Mammary epithelial cell (primary cell): ENCODE measurements at regions not wholly inside any gene's neighbourhood (a gene's known extent, or its start where the extent isn't known, plus 50 kb on each side); places are given as distances from the start of the nearest gene placed in this dataset.

ENCODE experiments used
- CTCF ChIP-seq, 2 donors: IDR thresholded peaks in 1 of 2; conservative IDR thresholded peaks in 1 of 2; 2 replicates each; pipeline ENCODE4 v1.5.1; 2011 to 2012; ENCODE audit warnings: inconsistent platforms in 2 of 2, low read length in 2 of 2, mild to moderate bottlenecking in 2 of 2, control low read depth in 1 of 2, low read depth in 1 of 2; ENCODE audit not compliant: insufficient read depth in 1 of 2; ENCODE audit errors: extremely low read depth in 1 of 2
- EZH2 ChIP-seq: IDR thresholded peaks from 2 replicates; pipeline ENCODE4 v1.6.1; 2012; ENCODE audit warnings: low read length, inconsistent platforms, borderline replicate concordance

GRCh38 chr16:17769065-17769464 is 298.3 kb upstream of the XYLT1 start:
- TF ChIP-seq CTCF (conservative IDR thresholded peaks at IDR 0.05 in 1 of 2, IDR thresholded peaks at IDR 0.05 in 1 of 2; ENCODE audit: extremely low read depth in 1 of 2, insufficient read depth in 1 of 2, low read depth in 1 of 2, low read length in 2 of 2) (no peak), EZH2 (no peak)
